PC-9 (cell line): ENCODE measurements at regions not wholly inside any gene's neighbourhood (a gene's known extent, or its start where the extent isn't known, plus 50 kb on each side); places are given as distances from the start of the nearest gene placed in this dataset.

Experiments used
- CTCF ChIP-seq: fragments of 200-600 bp; sonication (generic); conservative IDR thresholded peaks from 2 replicates; pipeline ENCODE4 v1.6.1; 2017; ENCODE audit warnings: mixed run types, antibody characterized with exemption, mild to moderate bottlenecking, moderate library complexity
- EZH2 ChIP-seq: fragments of 200-600 bp; sonication (generic); IDR thresholded peaks from 2 replicates; pipeline ENCODE4 v1.8.0; 2017; ENCODE audit warnings: antibody characterized with exemption, low read depth

DNA sequence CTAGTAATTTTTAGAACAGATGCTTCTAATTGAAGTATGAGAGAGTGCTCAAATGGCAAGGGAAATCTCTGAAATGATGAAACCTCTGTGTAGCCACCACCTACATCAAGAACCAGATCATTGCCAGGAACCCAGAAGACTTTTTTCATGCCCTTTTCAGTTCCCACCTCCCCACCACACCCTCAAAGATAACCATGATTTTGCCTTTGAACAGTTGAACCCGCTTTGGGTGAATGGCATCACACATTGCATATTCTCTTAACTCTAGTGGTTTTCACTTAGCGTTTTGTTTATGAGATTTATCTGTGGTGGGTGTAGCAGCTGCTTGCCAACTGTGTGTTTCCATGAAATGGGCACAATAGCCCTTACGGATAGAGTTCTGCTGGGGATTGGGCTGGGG, 142.9 kb upstream of the HDAC4 start:
- no peak for TF ChIP-seq EZH2
- TF ChIP-seq CTCF, result no peak
